ENCODE measurements at regions not wholly inside any gene's neighbourhood (a gene's known extent, or its start where the extent isn't known, plus 50 kb on each side); places are given as distances from the start of the nearest gene placed in this dataset.

DNA sequence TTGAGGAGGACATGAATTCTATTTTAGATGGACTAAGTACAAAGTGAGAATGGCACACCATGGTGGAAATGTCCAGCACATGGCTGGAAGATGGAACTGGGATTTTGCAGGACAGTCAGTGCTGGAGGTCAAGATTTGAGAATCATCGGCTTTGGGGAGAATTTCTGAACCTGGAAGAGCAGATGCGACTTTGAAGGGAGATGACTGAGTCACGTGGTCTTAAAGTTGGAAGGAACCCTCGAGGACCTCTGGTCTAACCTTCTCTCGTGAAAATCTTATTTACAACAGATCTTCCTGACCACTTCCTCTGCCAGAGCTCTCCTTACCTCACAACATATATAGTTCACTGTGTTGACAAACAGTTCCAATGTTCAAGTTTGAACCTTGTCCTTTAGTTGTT lies 415.4 kb downstream of the ATP23 start:
- TF ChIP-seq CTCF (IDR thresholded peaks at IDR 0.05), result no peak
- intact Hi-C loops (cut with DNase I; ENCODE audit: low total_unique reads), result no loop called here

DNA sequence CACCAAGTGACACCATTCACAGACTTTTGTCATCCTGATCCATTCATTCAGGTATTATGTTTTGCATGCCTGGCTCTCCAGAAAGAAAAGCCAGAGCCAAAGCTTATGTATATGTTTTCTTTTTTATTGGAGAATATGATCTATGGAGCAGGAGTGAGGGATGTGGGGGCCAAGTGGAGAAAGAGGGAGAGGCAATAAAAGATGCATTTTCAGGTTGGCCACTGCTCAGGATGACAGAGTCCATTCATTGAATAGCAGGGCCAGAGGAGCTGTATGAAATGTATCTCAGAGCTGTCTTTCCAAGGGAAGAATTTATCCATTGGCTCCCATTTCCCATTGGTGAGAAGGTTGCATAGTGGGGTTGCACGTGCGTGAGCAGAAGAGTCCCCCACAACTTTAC lies 416.1 kb downstream of the ATP23 start:
- Histone ChIP-seq H3K9me3 (no peaks in the 10 kb centered on the region), H3K4me3 (no peak overlapping the region), H3K36me3 (no peaks in the 10 kb centered on the region), H3K4me1 (peaks cover 0 to 11% (median 6%) of the 10 kb centered on the region in 4 donors), H3K27ac (no peak overlapping the region), H3K27me3 (no peaks in the 10 kb centered on the region)
- TF ChIP-seq CTCF (IDR thresholded peaks at IDR 0.05), result no peak
- intact Hi-C loops (cut with DNase I; ENCODE audit: low total_unique reads), result no loop called here
- no peak for DNase-seq

More for the DNA sequence above, 415.4 kb downstream of the ATP23 start:
- no peak overlapping the region for H3K4me3 ChIP-seq
- H3K36me3 ChIP-seq, result no peaks in the 10 kb centered on the region
- DNase-seq, result no peak
- no peak overlapping the region for H3K27ac ChIP-seq
- peaks cover 0 to 11% (median 6%) of the 10 kb centered on the region in 4 donors for H3K4me1 ChIP-seq
- H3K9me3 ChIP-seq, result no peaks in the 10 kb centered on the region
- no peaks in the 10 kb centered on the region for H3K27me3 ChIP-seq

- DNase-seq, result no peak
- no peak overlapping the region for H3K4me3 ChIP-seq
Measured at GRCh38 chr12:58358369-58358768, 417.0 kb downstream of the ATP23 start.

DNA sequence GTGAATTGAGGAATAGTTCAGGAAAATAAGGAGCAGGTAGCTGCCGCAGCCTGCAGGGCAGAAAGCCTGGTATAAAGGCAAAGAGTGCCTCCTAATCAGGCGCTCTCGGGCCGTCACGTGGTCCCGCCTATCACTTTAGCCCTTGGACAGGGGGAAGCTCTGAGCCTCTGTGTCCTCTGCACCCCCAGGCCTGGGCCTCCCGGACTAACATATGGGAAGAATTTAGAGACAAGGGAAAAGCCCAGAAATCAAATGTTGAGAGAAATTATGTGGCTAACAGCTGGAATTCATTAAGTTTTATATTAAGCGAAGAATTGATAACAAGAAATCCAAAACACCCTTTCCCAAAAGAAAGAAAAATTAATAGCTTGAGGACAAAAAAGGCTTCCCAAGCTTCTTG lies 417.7 kb downstream of the ATP23 start:
- TF ChIP-seq CTCF (IDR thresholded peaks at IDR 0.05), result no peak
- H3K27me3 ChIP-seq, result no peaks in the 10 kb centered on the region
- H3K36me3 ChIP-seq, result no peaks in the 10 kb centered on the region
- no peak overlapping the region for H3K4me3 ChIP-seq
- no peak for DNase-seq
- no peak overlapping the region for H3K27ac ChIP-seq
- H3K9me3 ChIP-seq, result no peaks in the 10 kb centered on the region
- peaks cover 0 to 11% (median 6%) of the 10 kb centered on the region in 4 donors for H3K4me1 ChIP-seq
- intact Hi-C loops (cut with DNase I; ENCODE audit: low total_unique reads), result no loop called here

More at GRCh38 chr12:58358369-58358768, 417.0 kb downstream of the ATP23 start:
- Histone ChIP-seq H3K27me3 (no peaks in the 10 kb centered on the region), H3K36me3 (no peaks in the 10 kb centered on the region), H3K4me1 (peaks cover 0 to 11% (median 6%) of the 10 kb centered on the region in 4 donors), H3K27ac (no peak overlapping the region), H3K9me3 (no peaks in the 10 kb centered on the region)
- intact Hi-C loops (cut with DNase I; ENCODE audit: low total_unique reads), result no loop called here
- no peak for TF ChIP-seq CTCF (IDR thresholded peaks at IDR 0.05)

DNA sequence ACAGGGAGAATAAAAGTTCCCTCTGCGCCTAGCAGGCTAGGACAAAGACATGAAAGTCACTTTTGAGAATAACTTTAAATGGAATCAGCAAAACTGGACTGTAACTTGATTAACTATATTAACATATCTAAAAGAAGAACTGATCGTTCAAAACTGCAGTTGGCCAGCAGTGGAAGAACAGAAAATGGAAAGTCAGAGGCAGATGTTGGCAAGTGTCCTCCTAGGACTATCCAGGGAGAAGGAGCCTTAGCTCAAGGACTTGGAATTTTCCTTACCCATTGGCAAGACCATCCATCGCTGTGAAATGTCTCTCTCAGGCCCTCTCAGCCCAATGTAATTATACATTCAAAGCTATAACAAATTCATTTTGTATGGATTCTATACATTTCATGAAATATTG lies 419.7 kb downstream of the ATP23 start:
- TF ChIP-seq CTCF (IDR thresholded peaks at IDR 0.05), result no peak
- H3K27ac ChIP-seq, result no peak overlapping the region
- no peak overlapping the region for H3K4me3 ChIP-seq
- intact Hi-C loops (cut with DNase I; ENCODE audit: low total_unique reads), result no loop called here
- DNase-seq, result no peak
- peaks cover 0 to 22% (median 8%) of the 10 kb centered on the region in 4 donors for H3K4me1 ChIP-seq
- H3K36me3 ChIP-seq, result no peaks in the 10 kb centered on the region
- no peaks in the 10 kb centered on the region for H3K27me3 ChIP-seq
- H3K9me3 ChIP-seq, result no peaks in the 10 kb centered on the region

DNA sequence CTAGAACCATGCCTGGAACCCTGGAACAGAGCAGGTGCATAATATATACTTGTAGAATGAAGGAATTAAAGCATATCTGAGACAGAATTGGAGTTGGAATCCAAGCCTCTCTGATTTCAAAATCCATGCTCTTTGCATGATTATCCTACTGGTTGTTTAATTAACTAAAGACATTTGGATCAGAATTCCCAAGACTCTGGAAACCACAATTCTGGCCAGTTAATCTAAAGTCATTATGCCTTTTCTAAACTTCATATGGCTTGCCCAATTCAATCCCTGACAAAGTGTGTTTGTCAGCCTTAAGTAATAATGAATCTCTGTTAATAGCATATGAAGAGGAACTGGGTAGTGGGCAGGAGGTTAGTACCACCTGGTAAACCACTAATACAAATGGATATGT lies 422.6 kb downstream of the ATP23 start:
- peaks cover 0 to 15% (median 4%) of the 10 kb centered on the region in 4 donors for H3K4me1 ChIP-seq
- DNase-seq, result no peak
- H3K27ac ChIP-seq, result no peak overlapping the region
- intact Hi-C loops (cut with DNase I; ENCODE audit: low total_unique reads), result no loop called here
- no peaks in the 10 kb centered on the region for H3K36me3 ChIP-seq
- no peak overlapping the region for H3K4me3 ChIP-seq
- H3K9me3 ChIP-seq, result no peaks in the 10 kb centered on the region
- no peak for TF ChIP-seq CTCF (IDR thresholded peaks at IDR 0.05)
- no peaks in the 10 kb centered on the region for H3K27me3 ChIP-seq
